Stomach (tissue), 8 donors: ENCODE measurements at regions not wholly inside any gene's neighbourhood (a gene's known extent, or its start where the extent isn't known, plus 50 kb on each side); places are given as distances from the start of the nearest gene placed in this dataset.

Experiments used
- DNase-seq, 2 donors: peaks; one replicate each; pipeline versions ENCODE4 v3.0.0 to v3.0.0-alpha.2; 2013 to 2019
- H3K27ac ChIP-seq, 5 donors: fragments of 200-600 bp in 4 of 5; sonication (generic) in 4 of 5; one replicate each; pipeline ENCODE4 v1.5.1; 2013 to 2019; ENCODE audit warnings: mild to moderate bottlenecking in 1 of 5, moderate library complexity in 1 of 5
- H3K27me3 ChIP-seq, 3 donors: fragments of 200-600 bp; sonication (generic); one replicate each; pipeline ENCODE4 v1.5.1; 2017 to 2019; ENCODE audit warnings: mixed run types in 1 of 3
- H3K36me3 ChIP-seq, 4 donors: fragments of 200-600 bp; sonication (generic); 1 replicate in 3 of 4; 2 replicates in 1 of 4; pipeline ENCODE4 v1.5.1; 2016 to 2019
- H3K4me1 ChIP-seq, 4 donors: fragments of 200-600 bp; sonication (generic); one replicate each; pipeline ENCODE4 v1.5.1; 2016 to 2019
- H3K4me3 ChIP-seq, 4 donors: fragments of 200-600 bp; sonication (generic) in 3 of 4; one replicate each; pipeline ENCODE4 v1.5.1; 2016 to 2019; ENCODE audit warnings: mild to moderate bottlenecking in 1 of 4
- H3K9me3 ChIP-seq, 4 donors: fragments of 200-600 bp; sonication (generic); one replicate each; pipeline ENCODE4 v1.5.1; 2016 to 2019
- CTCF ChIP-seq, 7 experiments: fragments of 450-650 bp in 4 of 7; fragments of 200-600 bp in 3 of 7; sonication (generic) in 3 of 7; IDR thresholded peaks; one replicate each; pipeline ENCODE4 v1.5.1; 2016 to 2019; ENCODE audit warnings: antibody characterized with exemption in 7 of 7, control low read depth in 2 of 7, mild to moderate bottlenecking in 1 of 7
- EP300 ChIP-seq: sonication (generic); formaldehyde crosslinking; IDR thresholded peaks from one replicate; pipeline ENCODE4 v1.6.1; 2017; ENCODE audit warnings: antibody characterized with exemption
- POLR2A ChIP-seq, 4 donors: fragments of 450-650 bp; IDR thresholded peaks; one replicate each; pipeline ENCODE4 v1.6.1; 2016; ENCODE audit warnings: antibody characterized with exemption in 4 of 4, control low read depth in 2 of 4, mild to moderate bottlenecking in 1 of 4, moderate library complexity in 1 of 4
- POLR2AphosphoS5 ChIP-seq, 3 donors: sonication (generic); formaldehyde crosslinking; IDR thresholded peaks; one replicate each; pipeline ENCODE4 v1.6.1; 2016; ENCODE audit warnings: antibody characterized with exemption in 3 of 3
- WGBS, 5 donors: extraction: QIAGEN DNeasy Blood & Tissue Kit in 3 of 5; methylation state at CpG; one replicate each; pipeline versions ENCODE4 v1.1.5 to v1.1.7; 2013 to 2018; 5-methylcytosine and 5-hydroxymethylcytosine counted together
- intact Hi-C: fragments of 100-400 bp; cut with DNase I; formaldehyde crosslinking; loops from one replicate; pipeline ENCODE4 v1.15.1; 2023; ENCODE audit warnings: low total_unique reads
- donor health status: healthy with polysubstance abuse.
- donor health status: Bipolar disorder and iron deficiency.
- donor health status: healthy.

- TF ChIP-seq POLR2AphosphoS5 (IDR thresholded peaks at IDR 0.05) (no peak), POLR2A (IDR thresholded peaks at IDR 0.05) (no peak), CTCF (IDR thresholded peaks at IDR 0.05) (no peak), EP300 (no peak)
- no peaks in the 10 kb centered on the region for H3K27me3 ChIP-seq
- intact Hi-C loops = no loop called here
- H3K4me3 ChIP-seq = no peak overlapping the region
- 10 to 31% (median 16%) methylated on average over 1 of the region's 1 CpG for WGBS, 5 donors
- no peak overlapping the region for H3K27ac ChIP-seq
- no peaks in the 10 kb centered on the region for H3K9me3 ChIP-seq
- no peaks in the 10 kb centered on the region for H3K36me3 ChIP-seq
- H3K4me1 ChIP-seq = peaks cover 0 to 13% (median 0%) of the 10 kb centered on the region in 4 donors
- no peak for DNase-seq
These were observed 836.6 kb upstream of the C9orf72 start for GRCh38 chr9:28409919-28410318.

- intact Hi-C loops = no loop called here
- H3K27me3 ChIP-seq = no peaks in the 10 kb centered on the region
- H3K4me1 ChIP-seq = peaks cover 0 to 13% (median 0%) of the 10 kb centered on the region in 4 donors
- TF ChIP-seq EP300 (no peak), POLR2A (IDR thresholded peaks at IDR 0.05) (no peak), POLR2AphosphoS5 (IDR thresholded peaks at IDR 0.05) (no peak), CTCF (IDR thresholded peaks at IDR 0.05) (no peak)
- H3K4me3 ChIP-seq = no peak overlapping the region
- no peaks in the 10 kb centered on the region for H3K36me3 ChIP-seq
- H3K27ac ChIP-seq = no peak overlapping the region
- peak in 1 of 2 donors; percentile 9 for DNase-seq
- 7 to 18% (median 10%) methylated on average over 3 of the region's 3 CpGs for WGBS, 5 donors
- no peaks in the 10 kb centered on the region for H3K9me3 ChIP-seq
These were observed 837.1 kb upstream of the C9orf72 start for GRCh38 chr9:28410411-28410810.

- H3K27me3 ChIP-seq = no peaks in the 10 kb centered on the region
- no peaks in the 10 kb centered on the region for H3K9me3 ChIP-seq
- TF ChIP-seq CTCF (IDR thresholded peaks at IDR 0.05) = no peak
- no peak for TF ChIP-seq POLR2AphosphoS5 (IDR thresholded peaks at IDR 0.05)
- no peak for TF ChIP-seq POLR2A (IDR thresholded peaks at IDR 0.05)
- TF ChIP-seq EP300 = no peak
- H3K4me1 ChIP-seq = peaks cover 0 to 9% (median 0%) of the 10 kb centered on the region in 4 donors
- no peak overlapping the region for H3K27ac ChIP-seq
- DNase-seq = no peak
- WGBS, 5 donors = 62 to 67% (median 64%) methylated on average over 1 of the region's 1 CpG
- H3K4me3 ChIP-seq = no peak overlapping the region
- intact Hi-C loops = no loop called here
- no peaks in the 10 kb centered on the region for H3K36me3 ChIP-seq
These were observed 840.2 kb upstream of the C9orf72 start for GRCh38 chr9:28413471-28413870.

- H3K4me1 ChIP-seq = no peaks in the 10 kb centered on the region
- no peak overlapping the region for H3K27ac ChIP-seq
- H3K9me3 ChIP-seq = no peaks in the 10 kb centered on the region
- no peak for DNase-seq
- H3K4me3 ChIP-seq = no peak overlapping the region
- TF ChIP-seq CTCF (IDR thresholded peaks at IDR 0.05) (no peak), POLR2A (IDR thresholded peaks at IDR 0.05) (no peak), EP300 (no peak), POLR2AphosphoS5 (IDR thresholded peaks at IDR 0.05) (no peak)
- intact Hi-C loops = no loop called here
- WGBS, 5 donors = 30 to 71% (median 60%) methylated on average over 1 of the region's 1 CpG
- H3K27me3 ChIP-seq = no peaks in the 10 kb centered on the region
- H3K36me3 ChIP-seq = no peaks in the 10 kb centered on the region
These were observed 850.0 kb upstream of the C9orf72 start for GRCh38 chr9:28423255-28423654.
